Adipocyte (in vitro differentiated cells): ENCODE measurements at regions not wholly inside any gene's neighbourhood (a gene's known extent, or its start where the extent isn't known, plus 50 kb on each side); places are given as distances from the start of the nearest gene placed in this dataset.
A peak's percentile ranks its signal among the peaks of the same experiment; 100 is the strongest.

Experiments
- DNase-seq: peaks from one replicate; pipeline ENCODE4 v3.0.0-alpha.2; 2015; ENCODE audit warnings: low read depth
- H3K27me3 ChIP-seq: replicated peaks from 2 replicates; pipeline ENCODE4 v1.7.0; 2013; ENCODE audit warnings: mild to moderate bottlenecking, low read length, moderate library complexity; ENCODE audit not compliant: control insufficient read depth, insufficient read depth
- H3K36me3 ChIP-seq: 2 replicates; pipeline ENCODE4 v1.7.0; 2013; ENCODE audit warnings: low read length, mild to moderate bottlenecking, moderate library complexity; ENCODE audit not compliant: control insufficient read depth, insufficient read depth, severe bottlenecking
- H3K4me1 ChIP-seq: 2 replicates; pipeline ENCODE4 v1.7.0; 2013; ENCODE audit warnings: mild to moderate bottlenecking, low read length, moderate library complexity; ENCODE audit not compliant: control insufficient read depth, insufficient read depth
- H3K4me3 ChIP-seq: 2 replicates; pipeline ENCODE4 v1.7.0; 2013; ENCODE audit warnings: mild to moderate bottlenecking, low read length, moderate library complexity
- H3K9ac ChIP-seq: 2 replicates; pipeline ENCODE4 v1.7.0; 2013; ENCODE audit warnings: mild to moderate bottlenecking, low read length, moderate library complexity
- H3K9me3 ChIP-seq: 2 replicates; pipeline ENCODE4 v1.7.0; 2013; ENCODE audit warnings: mild to moderate bottlenecking, low read length, moderate library complexity; ENCODE audit not compliant: control insufficient read depth

GRCh38 chr18:29140590-29140989 lies 963.7 kb upstream of the CDH2 start:
- Histone ChIP-seq H3K4me3 (no peak overlapping the region), H3K9me3 (no peaks in the 10 kb centered on the region), H3K4me1 (no peaks in the 10 kb centered on the region), H3K9ac (no peak overlapping the region), H3K36me3 (no peaks in the 10 kb centered on the region), H3K27me3 (no peaks in the 10 kb centered on the region)
- no peak for DNase-seq

DNA sequence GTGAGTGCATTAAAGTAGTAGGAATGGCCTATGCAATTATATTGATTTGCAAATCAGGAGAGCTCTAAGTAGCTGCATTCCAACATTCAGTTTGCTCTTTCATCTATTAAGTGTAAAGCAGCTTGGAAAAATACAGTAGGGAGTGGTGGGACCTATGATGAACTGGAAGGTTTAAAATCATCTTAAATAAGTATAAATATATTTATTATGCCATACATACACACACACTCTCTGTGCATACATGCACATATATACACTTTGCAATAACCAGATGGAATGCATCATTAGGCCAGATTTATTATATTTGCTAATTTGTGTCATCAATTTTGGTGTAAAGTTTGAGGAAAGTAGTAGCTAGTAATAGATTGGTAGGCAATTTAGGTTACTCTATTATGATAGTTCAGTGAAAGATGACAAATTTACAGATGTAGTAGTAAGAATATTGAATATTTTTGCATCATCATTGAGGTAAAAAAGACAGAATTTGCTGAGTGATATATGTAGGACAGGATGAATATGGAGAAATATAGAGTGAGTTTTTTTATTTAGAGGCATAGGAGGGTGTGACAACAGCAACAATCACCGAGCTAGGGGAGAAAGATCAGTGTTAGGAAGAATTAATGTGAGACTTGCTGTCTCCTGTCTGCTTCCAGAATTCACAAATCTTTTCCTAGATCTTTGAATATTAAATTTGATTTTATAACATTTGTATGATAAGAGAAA lies 961.0 kb upstream of the CDH2 start:
- Histone ChIP-seq H3K9me3 (no peaks in the 10 kb centered on the region), H3K4me1 (no peaks in the 10 kb centered on the region), H3K4me3 (no peak overlapping the region), H3K36me3 (no peaks in the 10 kb centered on the region), H3K9ac (no peak overlapping the region), H3K27me3 (no peaks in the 10 kb centered on the region)
- DNase-seq: no peak

GRCh38 chr18:29123706-29124530 lies 947.0 kb upstream of the CDH2 start:
- H3K27me3 ChIP-seq: no peaks in the 10 kb centered on the region
- H3K9ac ChIP-seq: no peak overlapping the region
- H3K4me3 ChIP-seq: no peak overlapping the region
- DNase-seq: peak; percentile 32
- no peaks in the 10 kb centered on the region for H3K36me3 ChIP-seq
- peaks cover 4% of the 10 kb centered on the region for H3K4me1 ChIP-seq
- no peaks in the 10 kb centered on the region for H3K9me3 ChIP-seq

- Histone ChIP-seq H3K4me3 (no peak overlapping the region), H3K9me3 (no peaks in the 10 kb centered on the region), H3K27me3 (no peaks in the 10 kb centered on the region), H3K36me3 (no peaks in the 10 kb centered on the region), H3K9ac (no peak overlapping the region), H3K4me1 (no peaks in the 10 kb centered on the region)
- no peak for DNase-seq
Observed at GRCh38 chr18:29104671-29105070, 927.7 kb upstream of the CDH2 start.

- Histone ChIP-seq H3K4me1 (no peaks in the 10 kb centered on the region), H3K4me3 (no peak overlapping the region), H3K9ac (no peak overlapping the region), H3K27me3 (no peaks in the 10 kb centered on the region), H3K9me3 (no peaks in the 10 kb centered on the region), H3K36me3 (no peaks in the 10 kb centered on the region)
- no peak for DNase-seq
Observed at GRCh38 chr18:29104227-29104626, 927.3 kb upstream of the CDH2 start.

GRCh38 chr18:29096079-29096770 lies 919.3 kb upstream of the CDH2 start:
- no peaks in the 10 kb centered on the region for H3K36me3 ChIP-seq
- DNase-seq: no peak

GRCh38 chr18:29087616-29088246 lies 910.8 kb upstream of the CDH2 start:
- Histone ChIP-seq H3K4me1 (peaks cover 6% of the 10 kb centered on the region), H3K4me3 (no peak overlapping the region), H3K9me3 (no peaks in the 10 kb centered on the region), H3K27me3 (no peaks in the 10 kb centered on the region), H3K9ac (no peak overlapping the region), H3K36me3 (no peaks in the 10 kb centered on the region)
- no peak for DNase-seq

More at GRCh38 chr18:29096079-29096770, 919.3 kb upstream of the CDH2 start:
- no peaks in the 10 kb centered on the region for H3K4me1 ChIP-seq
- H3K9ac ChIP-seq: no peak overlapping the region
- H3K9me3 ChIP-seq: no peaks in the 10 kb centered on the region
- H3K27me3 ChIP-seq: no peaks in the 10 kb centered on the region
- no peak overlapping the region for H3K4me3 ChIP-seq

GRCh38 chr18:29084120-29084519 lies 907.2 kb upstream of the CDH2 start:
- Histone ChIP-seq H3K27me3 (no peaks in the 10 kb centered on the region), H3K4me1 (peaks cover 6% of the 10 kb centered on the region), H3K9ac (no peak overlapping the region), H3K4me3 (no peak overlapping the region), H3K36me3 (no peaks in the 10 kb centered on the region), H3K9me3 (no peaks in the 10 kb centered on the region)
- DNase-seq: no peak

DNA sequence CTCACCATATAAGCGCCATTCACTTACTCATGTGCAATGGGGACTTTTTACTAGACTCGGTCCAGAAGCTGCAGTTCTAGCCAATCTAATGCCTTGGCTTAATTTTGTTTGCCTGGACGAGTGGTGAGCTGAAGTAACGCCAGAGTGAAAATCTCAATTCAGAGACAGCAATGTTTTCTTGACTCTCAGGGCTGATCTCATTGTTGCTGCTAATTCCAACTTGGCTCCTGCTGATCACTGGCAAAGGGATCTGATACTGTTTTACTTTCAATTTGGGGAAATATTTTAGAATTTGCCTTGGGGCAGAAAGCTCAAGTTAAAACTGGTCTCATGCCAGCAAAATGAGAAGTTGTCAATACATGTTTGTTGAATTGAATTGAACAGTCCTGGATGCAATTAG lies 906.6 kb upstream of the CDH2 start:
- Histone ChIP-seq H3K4me1 (peaks cover 6% of the 10 kb centered on the region), H3K9me3 (no peaks in the 10 kb centered on the region), H3K9ac (peak overlapping the region; percentile 73), H3K36me3 (no peaks in the 10 kb centered on the region), H3K4me3 (peak overlapping the region; percentile 76), H3K27me3 (no peaks in the 10 kb centered on the region)
- peak; percentile 63 for DNase-seq

- Histone ChIP-seq H3K9me3 (no peaks in the 10 kb centered on the region), H3K4me1 (peaks cover 6% of the 10 kb centered on the region), H3K27me3 (no peaks in the 10 kb centered on the region), H3K36me3 (no peaks in the 10 kb centered on the region), H3K4me3 (no peak overlapping the region), H3K9ac (no peak overlapping the region)
- DNase-seq: no peak
Observed at GRCh38 chr18:29080946-29081345, 904.0 kb upstream of the CDH2 start.

DNA sequence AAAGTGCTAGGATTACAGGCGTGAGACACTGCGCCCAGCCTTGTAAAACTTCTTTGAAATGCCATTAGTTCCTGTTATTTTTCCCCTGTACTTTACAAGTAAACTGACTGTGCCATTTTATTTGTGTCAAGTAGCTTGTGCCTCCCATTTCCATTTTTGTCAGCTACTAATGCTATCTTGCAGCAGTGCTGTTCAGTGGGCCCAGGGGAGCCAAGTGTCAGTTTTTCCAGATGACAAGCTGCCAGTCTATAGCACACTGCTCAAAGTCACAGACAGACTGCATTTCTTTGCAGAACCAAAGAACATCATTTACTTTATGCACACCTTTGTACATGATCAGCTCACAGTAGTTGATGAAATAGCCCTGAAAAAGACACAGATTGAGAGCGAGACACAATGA lies 901.3 kb upstream of the CDH2 start:
- no peak for DNase-seq
- no peak overlapping the region for H3K9ac ChIP-seq
- H3K9me3 ChIP-seq: no peaks in the 10 kb centered on the region
- H3K4me1 ChIP-seq: peaks cover 2% of the 10 kb centered on the region
- no peak overlapping the region for H3K4me3 ChIP-seq
- H3K27me3 ChIP-seq: no peaks in the 10 kb centered on the region
- no peaks in the 10 kb centered on the region for H3K36me3 ChIP-seq
